Stomach (tissue), 8 donors: ENCODE measurements at regions not wholly inside any gene's neighbourhood (a gene's known extent, or its start where the extent isn't known, plus 50 kb on each side); places are given as distances from the start of the nearest gene placed in this dataset.
A peak's percentile ranks its signal among the peaks of the same experiment; 100 is the strongest.

Source experiments
- DNase-seq, 2 donors: peaks; one replicate each; pipeline versions ENCODE4 v3.0.0 to v3.0.0-alpha.2; 2013 to 2019
- H3K27ac ChIP-seq, 5 donors: fragments of 200-600 bp in 4 of 5; sonication (generic) in 4 of 5; one replicate each; pipeline ENCODE4 v1.5.1; 2013 to 2019; ENCODE audit warnings: mild to moderate bottlenecking in 1 of 5, moderate library complexity in 1 of 5
- H3K27me3 ChIP-seq, 3 donors: fragments of 200-600 bp; sonication (generic); one replicate each; pipeline ENCODE4 v1.5.1; 2017 to 2019; ENCODE audit warnings: mixed run types in 1 of 3
- H3K36me3 ChIP-seq, 4 donors: fragments of 200-600 bp; sonication (generic); 1 replicate in 3 of 4; 2 replicates in 1 of 4; pipeline ENCODE4 v1.5.1; 2016 to 2019
- H3K4me1 ChIP-seq, 4 donors: fragments of 200-600 bp; sonication (generic); one replicate each; pipeline ENCODE4 v1.5.1; 2016 to 2019
- H3K4me3 ChIP-seq, 4 donors: fragments of 200-600 bp; sonication (generic) in 3 of 4; one replicate each; pipeline ENCODE4 v1.5.1; 2016 to 2019; ENCODE audit warnings: mild to moderate bottlenecking in 1 of 4
- H3K9me3 ChIP-seq, 4 donors: fragments of 200-600 bp; sonication (generic); one replicate each; pipeline ENCODE4 v1.5.1; 2016 to 2019
- CTCF ChIP-seq, 7 experiments: fragments of 450-650 bp in 4 of 7; fragments of 200-600 bp in 3 of 7; sonication (generic) in 3 of 7; IDR thresholded peaks; one replicate each; pipeline ENCODE4 v1.5.1; 2016 to 2019; ENCODE audit warnings: antibody characterized with exemption in 7 of 7, control low read depth in 2 of 7, mild to moderate bottlenecking in 1 of 7
- EP300 ChIP-seq: sonication (generic); formaldehyde crosslinking; IDR thresholded peaks from one replicate; pipeline ENCODE4 v1.6.1; 2017; ENCODE audit warnings: antibody characterized with exemption
- POLR2A ChIP-seq, 4 donors: fragments of 450-650 bp; IDR thresholded peaks; one replicate each; pipeline ENCODE4 v1.6.1; 2016; ENCODE audit warnings: antibody characterized with exemption in 4 of 4, control low read depth in 2 of 4, mild to moderate bottlenecking in 1 of 4, moderate library complexity in 1 of 4
- POLR2AphosphoS5 ChIP-seq, 3 donors: sonication (generic); formaldehyde crosslinking; IDR thresholded peaks; one replicate each; pipeline ENCODE4 v1.6.1; 2016; ENCODE audit warnings: antibody characterized with exemption in 3 of 3
- WGBS, 5 donors: extraction: QIAGEN DNeasy Blood & Tissue Kit in 3 of 5; methylation state at CpG; one replicate each; pipeline versions ENCODE4 v1.1.5 to v1.1.7; 2013 to 2018; 5-methylcytosine and 5-hydroxymethylcytosine counted together
- intact Hi-C: fragments of 100-400 bp; cut with DNase I; formaldehyde crosslinking; loops from one replicate; pipeline ENCODE4 v1.15.1; 2023; ENCODE audit warnings: low total_unique reads
- donor health status: healthy with polysubstance abuse.
- donor health status: Bipolar disorder and iron deficiency.
- donor health status: healthy.

DNA sequence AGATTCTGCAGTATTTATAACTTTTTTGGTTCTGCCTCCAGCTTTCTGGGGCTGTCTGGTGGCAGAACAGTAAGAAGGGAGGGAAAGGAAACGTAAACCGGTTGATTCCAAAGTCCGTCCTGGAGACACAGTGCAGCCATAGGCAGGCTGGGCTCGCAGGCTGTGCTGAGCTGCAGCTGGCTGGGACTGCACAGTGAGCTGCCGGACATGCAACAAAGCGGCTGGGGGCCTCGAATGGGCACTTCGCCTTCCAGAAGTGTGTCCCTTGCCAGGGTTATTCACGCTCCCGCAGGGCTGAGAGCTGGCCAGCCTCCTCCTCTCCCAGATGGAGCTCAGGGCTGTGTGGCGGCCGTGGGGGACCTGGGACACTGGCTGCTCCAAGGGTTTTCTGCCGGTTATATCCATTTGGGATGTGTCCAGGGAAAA is 78.1 kb upstream of the CD93 start:
- TF ChIP-seq POLR2AphosphoS5 (IDR thresholded peaks at IDR 0.05) (no peak), EP300 (no peak), POLR2A (IDR thresholded peaks at IDR 0.05) (no peak), CTCF (IDR thresholded peaks at IDR 0.05) (no peak)
- Histone ChIP-seq H3K27ac (peak overlapping the region in 1 of 5 donors; percentile 17), H3K4me3 (no peak overlapping the region), H3K36me3 (no peaks in the 10 kb centered on the region), H3K9me3 (no peaks in the 10 kb centered on the region), H3K4me1 (peaks cover 6 to 54% (median 47%) of the 10 kb centered on the region in 4 donors), H3K27me3 (no peaks in the 10 kb centered on the region)
- intact Hi-C loops: no loop called here
- peak; percentile 69 to 85 for DNase-seq
- WGBS, 5 donors: 24 to 40% (median 33%) methylated on average over 11 to 13 of the region's 13 CpGs

GRCh38 chr20:23163562-23163961 is 77.4 kb upstream of the CD93 start:
- no peaks in the 10 kb centered on the region for H3K27me3 ChIP-seq
- peaks cover 6 to 56% (median 48%) of the 10 kb centered on the region in 4 donors for H3K4me1 ChIP-seq

DNA sequence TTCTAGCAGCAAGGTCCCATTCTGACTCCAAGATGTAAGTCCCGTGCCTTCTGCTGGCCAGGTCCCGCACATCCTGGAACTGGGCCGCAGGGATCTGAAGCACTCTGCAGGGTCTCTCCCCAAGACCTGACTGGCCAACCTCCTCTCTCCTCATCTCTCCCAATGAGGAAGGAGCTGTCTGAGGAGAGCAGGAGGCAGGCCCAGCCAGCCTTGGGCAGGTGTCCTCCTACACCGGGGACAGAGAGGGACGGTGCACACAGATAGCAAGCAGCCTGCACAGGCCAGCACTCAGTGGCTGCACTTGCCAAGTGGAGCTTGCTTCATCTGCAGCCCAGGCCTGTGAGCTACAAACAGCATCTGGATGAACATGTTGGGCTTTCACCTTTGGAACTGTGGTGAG is 76.8 kb upstream of the CD93 start:
- peak overlapping the region in 2 of 5 donors; percentile 17 to 59 for H3K27ac ChIP-seq
- no peaks in the 10 kb centered on the region for H3K27me3 ChIP-seq
- peaks cover 6 to 56% (median 48%) of the 10 kb centered on the region in 4 donors for H3K4me1 ChIP-seq
- peak in 1 of 2 donors; percentile 3 for DNase-seq
- H3K36me3 ChIP-seq: no peaks in the 10 kb centered on the region
- no peaks in the 10 kb centered on the region for H3K9me3 ChIP-seq
- intact Hi-C loops: no loop called here
- 81 to 100% (median 91%) methylated on average over 5 of the region's 5 CpGs for WGBS, 5 donors
- H3K4me3 ChIP-seq: no peak overlapping the region
- TF ChIP-seq POLR2A (IDR thresholded peaks at IDR 0.05) (no peak), EP300 (no peak), POLR2AphosphoS5 (IDR thresholded peaks at IDR 0.05) (no peak), CTCF (IDR thresholded peaks at IDR 0.05) (no peak)

More at GRCh38 chr20:23163562-23163961, 77.4 kb upstream of the CD93 start:
- Histone ChIP-seq H3K36me3 (no peaks in the 10 kb centered on the region), H3K4me3 (no peak overlapping the region), H3K27ac (no peak overlapping the region), H3K9me3 (no peaks in the 10 kb centered on the region)
- no peak for DNase-seq
- TF ChIP-seq EP300 (no peak), POLR2A (IDR thresholded peaks at IDR 0.05) (no peak), POLR2AphosphoS5 (IDR thresholded peaks at IDR 0.05) (no peak), CTCF (IDR thresholded peaks at IDR 0.05) (no peak)
- 84 to 95% (median 90%) methylated on average over 5 to 6 of the region's 6 CpGs for whole genome bisulfite sequencing, 5 donors
- intact Hi-C loops: no loop called here

GRCh38 chr20:23161968-23162696 is 76.0 kb upstream of the CD93 start:
- H3K27me3 ChIP-seq: no peaks in the 10 kb centered on the region
- no peaks in the 10 kb centered on the region for H3K9me3 ChIP-seq
- DNase-seq: peak; percentile 94
- H3K4me1 ChIP-seq: peaks cover 6 to 56% (median 48%) of the 10 kb centered on the region in 4 donors
- TF ChIP-seq POLR2AphosphoS5 (IDR thresholded peaks at IDR 0.05): peak; percentile 18 to 59 (median 56)
- no peak for TF ChIP-seq CTCF (IDR thresholded peaks at IDR 0.05)
- peak; percentile 60 for TF ChIP-seq EP300
- TF ChIP-seq POLR2A (IDR thresholded peaks at IDR 0.05): no peak
- H3K36me3 ChIP-seq: no peaks in the 10 kb centered on the region
- WGBS, 5 donors: 43 to 68% (median 52%) methylated on average over 5 to 12 of the region's 12 CpGs
- peak overlapping the region; percentile 5 to 69 (median 59) for H3K27ac ChIP-seq
- intact Hi-C loops: no loop called here
- no peak overlapping the region for H3K4me3 ChIP-seq
